BJ (cell line): ENCODE measurements at regions not wholly inside any gene's neighbourhood (a gene's known extent, or its start where the extent isn't known, plus 50 kb on each side); places are given as distances from the start of the nearest gene placed in this dataset.

Experiments used
- CTCF ChIA-PET: fragments of 350-600 bp; formaldehyde crosslinking; extraction: SDS; loops from one replicate; lab custom pipeline; 2021; ENCODE audit warnings: antibody characterized with exemption, inconsistent platforms; lab: Yijun Ruan, JAX
- POLR2A ChIA-PET: fragments of 300-600 bp; sonication (Branson Sonifier 250); formaldehyde crosslinking; extraction: SDS; loops from one replicate; lab custom pipeline; 2021; ENCODE audit warnings: antibody characterized with exemption; lab: Charles Lee
- DNase-seq: peaks from one replicate; pipeline ENCODE4 v3.0.0-alpha.2; 2011; ENCODE audit warnings: low read depth
- H3K27me3 ChIP-seq: 2 replicates; pipeline ENCODE4 v1.6.0; 2011; ENCODE audit warnings: low read length; ENCODE audit not compliant: control insufficient read depth, insufficient read depth
- H3K36me3 ChIP-seq: 2 replicates; pipeline ENCODE4 v1.5.1; 2011; ENCODE audit warnings: low read length; ENCODE audit not compliant: control insufficient read depth, insufficient read depth
- H3K4me3 ChIP-seq: 2 replicates; pipeline ENCODE4 v1.5.1; 2011; ENCODE audit warnings: low read depth, mild to moderate bottlenecking, control low read depth, low read length
- CTCF ChIP-seq: IDR thresholded peaks from 2 replicates; pipeline ENCODE4 v1.5.1; 2011; ENCODE audit warnings: low read depth, mild to moderate bottlenecking, control low read depth, inconsistent platforms, low read length, moderate library complexity; ENCODE audit not compliant: insufficient read depth

GRCh38 chr11:101362643-101363042 is 221.2 kb downstream of the TRPC6 start:
- ChIA-PET CTCF (no interaction called here), POLR2A (no interaction called here)
- Histone ChIP-seq H3K4me3 (no peak overlapping the region), H3K36me3 (no peaks in the 10 kb centered on the region), H3K27me3 (no peaks in the 10 kb centered on the region)
- TF ChIP-seq CTCF, result no peak
- no peak for DNase-seq

GRCh38 chr11:101357771-101358170 is 226.0 kb downstream of the TRPC6 start:
- POLR2A ChIA-PET, result no interaction called here

GRCh38 chr11:101354801-101355200 is 225.2 kb upstream of the PGR start:
- no peaks in the 10 kb centered on the region for H3K27me3 ChIP-seq
- no peaks in the 10 kb centered on the region for H3K36me3 ChIP-seq
- no peak for TF ChIP-seq CTCF
- POLR2A ChIA-PET, result no interaction called here
- no peak for DNase-seq
- no peak overlapping the region for H3K4me3 ChIP-seq
- CTCF ChIA-PET, result no interaction called here

More at GRCh38 chr11:101357771-101358170, 226.0 kb downstream of the TRPC6 start:
- no peak for TF ChIP-seq CTCF
- Histone ChIP-seq H3K27me3 (no peaks in the 10 kb centered on the region), H3K4me3 (no peak overlapping the region), H3K36me3 (no peaks in the 10 kb centered on the region)
- CTCF ChIA-PET, result no interaction called here
- no peak for DNase-seq

GRCh38 chr11:101348786-101349185 is 219.2 kb upstream of the PGR start:
- ChIA-PET CTCF (no interaction called here), POLR2A (no interaction called here)
- TF ChIP-seq CTCF, result no peak
- H3K36me3 ChIP-seq, result no peaks in the 10 kb centered on the region
- no peak overlapping the region for H3K4me3 ChIP-seq
- DNase-seq, result peak; percentile 40
- H3K27me3 ChIP-seq, result no peaks in the 10 kb centered on the region

GRCh38 chr11:101346591-101346990 is 217.0 kb upstream of the PGR start:
- Histone ChIP-seq H3K36me3 (no peaks in the 10 kb centered on the region), H3K27me3 (no peaks in the 10 kb centered on the region), H3K4me3 (no peak overlapping the region)
- no peak for TF ChIP-seq CTCF
- ChIA-PET POLR2A (no interaction called here), CTCF (no interaction called here)
- peak; percentile 51 for DNase-seq
